Mucosa of descending colon (tissue), 3 donors: ENCODE measurements at regions not wholly inside any gene's neighbourhood (a gene's known extent, or its start where the extent isn't known, plus 50 kb on each side); places are given as distances from the start of the nearest gene placed in this dataset.

Source experiments
- ATAC-seq: fragments of 200-7000 bp; cut with Tn5 transposase; one replicate; pipeline ENCODE4 v1.9.1; 2020; ENCODE audit warnings: mild to moderate bottlenecking, moderate library complexity
- DNase-seq, 3 donors: peaks; one replicate each; pipeline ENCODE4 v3.0.0-alpha.2; 2020
- H3K36me3 ChIP-seq: fragments of 200-600 bp; one replicate; pipeline ENCODE4 v1.8.0; 2021; ENCODE audit warnings: low read depth, mild to moderate bottlenecking
- H3K4me1 ChIP-seq: fragments of 200-600 bp; one replicate; pipeline ENCODE4 v1.8.0; 2021; ENCODE audit warnings: low read depth, mild to moderate bottlenecking
- H3K4me3 ChIP-seq: fragments of 200-600 bp; one replicate; pipeline ENCODE4 v1.8.0; 2021; ENCODE audit warnings: mild to moderate bottlenecking
- H3K9me3 ChIP-seq: fragments of 200-600 bp; one replicate; pipeline ENCODE4 v1.8.0; 2021; ENCODE audit warnings: mild to moderate bottlenecking
- CTCF ChIP-seq: fragments of 200-600 bp; IDR thresholded peaks from one replicate; pipeline ENCODE4 v1.8.0; 2022; ENCODE audit warnings: antibody characterized with exemption, mild to moderate bottlenecking
- intact Hi-C, 2 donors: fragments of 100-400 bp; cut with DNase I in 1 of 2; cut with micrococcal nuclease in 1 of 2; formaldehyde crosslinking; loops; one replicate each; pipeline versions ENCODE4 v1.11.0 to v1.11.1; 2022; cut with DNase I, micrococcal nuclease
- donor health status: DM: no; HTN: no; CAD: no; lungs with moderate emphysema.
- donor health status: DM: no; HTN: no; CAD: no.
- donor health status: DM: no; HTN: yes; CAD: no.

DNA sequence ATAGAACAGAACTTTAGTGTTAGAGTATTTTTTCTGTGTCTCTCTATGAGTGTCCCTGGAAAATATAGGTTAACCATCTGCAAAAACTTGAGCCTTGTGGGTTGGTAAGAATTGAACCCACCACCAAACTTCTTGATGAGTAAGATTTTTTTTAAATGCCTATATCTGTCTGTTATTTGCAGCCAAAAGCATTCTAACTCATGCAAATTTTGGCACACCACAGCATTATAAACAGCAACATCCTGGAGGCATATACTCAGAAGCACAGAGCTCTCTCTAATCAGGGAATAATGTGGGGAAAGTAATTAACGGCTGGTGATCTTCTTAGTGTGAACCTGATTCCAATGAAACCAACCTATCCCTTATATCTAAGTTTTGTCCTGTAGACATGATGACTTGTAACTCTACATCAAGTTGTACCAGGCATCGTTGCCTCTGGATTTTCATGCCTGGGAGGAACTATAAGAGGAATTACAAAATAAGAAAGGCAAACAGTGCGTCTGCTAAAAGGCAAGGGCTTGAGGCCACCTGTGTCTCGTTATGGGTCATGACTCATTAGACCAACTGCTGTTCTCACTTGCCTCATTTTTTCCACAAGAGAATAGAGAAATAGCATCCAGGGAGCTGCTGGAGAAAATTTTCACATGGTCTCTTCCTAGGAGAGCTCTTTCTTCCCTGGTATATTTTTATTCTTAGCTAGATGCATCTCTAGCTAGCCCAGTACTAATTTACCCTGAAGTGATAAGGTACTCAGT lies 202.4 kb downstream of the CHIC2 start:
- no peak overlapping the region for H3K4me3 ChIP-seq
- DNase-seq (no peak), ATAC-seq (peak; percentile 31)
- no peaks in the 10 kb centered on the region for H3K9me3 ChIP-seq
- intact Hi-C loops, result no loop called here
- no peak for TF ChIP-seq CTCF
- no peaks in the 10 kb centered on the region for H3K4me1 ChIP-seq
- H3K36me3 ChIP-seq, result no peaks in the 10 kb centered on the region

GRCh38 chr4:53859305-53859704 lies 205.1 kb downstream of the CHIC2 start:
- TF ChIP-seq CTCF, result no peak
- intact Hi-C loops, result no loop called here
- H3K4me3 ChIP-seq, result no peak overlapping the region
- DNase-seq (no peak), ATAC-seq (no peak)
- H3K4me1 ChIP-seq, result no peaks in the 10 kb centered on the region
- H3K36me3 ChIP-seq, result no peaks in the 10 kb centered on the region
- H3K9me3 ChIP-seq, result no peaks in the 10 kb centered on the region

DNA sequence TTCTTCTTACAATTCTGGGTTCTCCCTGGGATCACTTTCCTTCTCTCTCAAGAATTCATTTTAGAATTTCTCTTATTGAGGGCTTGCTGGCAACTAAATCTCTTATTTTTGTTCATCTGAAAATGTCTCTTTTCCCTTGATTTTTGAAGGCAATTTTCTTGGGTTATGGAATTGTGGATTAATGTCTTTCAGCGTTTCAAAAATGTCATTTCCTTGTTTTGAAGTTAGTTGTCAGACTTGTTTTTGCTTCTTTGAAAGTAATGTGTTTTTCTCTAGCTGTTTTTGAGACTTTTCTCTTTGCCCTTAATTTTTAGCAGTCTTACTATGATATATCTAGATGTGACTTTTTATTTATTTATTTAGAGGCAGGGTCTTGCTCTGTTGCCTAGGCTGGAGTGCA lies 205.7 kb downstream of the CHIC2 start:
- no peak for DNase-seq
- Histone ChIP-seq H3K4me1 (no peaks in the 10 kb centered on the region), H3K9me3 (no peaks in the 10 kb centered on the region), H3K4me3 (no peak overlapping the region), H3K36me3 (no peaks in the 10 kb centered on the region)
- no peak for ATAC-seq
- intact Hi-C loops, result no loop called here
- TF ChIP-seq CTCF, result no peak

GRCh38 chr4:53855581-53856250 lies 208.7 kb downstream of the CHIC2 start:
- H3K9me3 ChIP-seq, result no peaks in the 10 kb centered on the region
- no peak for TF ChIP-seq CTCF
- DNase-seq (no peak), ATAC-seq (peak; percentile 31)
- H3K4me3 ChIP-seq, result no peak overlapping the region
- intact Hi-C loops, result no loop called here
- H3K36me3 ChIP-seq, result no peaks in the 10 kb centered on the region
- H3K4me1 ChIP-seq, result no peaks in the 10 kb centered on the region

DNA sequence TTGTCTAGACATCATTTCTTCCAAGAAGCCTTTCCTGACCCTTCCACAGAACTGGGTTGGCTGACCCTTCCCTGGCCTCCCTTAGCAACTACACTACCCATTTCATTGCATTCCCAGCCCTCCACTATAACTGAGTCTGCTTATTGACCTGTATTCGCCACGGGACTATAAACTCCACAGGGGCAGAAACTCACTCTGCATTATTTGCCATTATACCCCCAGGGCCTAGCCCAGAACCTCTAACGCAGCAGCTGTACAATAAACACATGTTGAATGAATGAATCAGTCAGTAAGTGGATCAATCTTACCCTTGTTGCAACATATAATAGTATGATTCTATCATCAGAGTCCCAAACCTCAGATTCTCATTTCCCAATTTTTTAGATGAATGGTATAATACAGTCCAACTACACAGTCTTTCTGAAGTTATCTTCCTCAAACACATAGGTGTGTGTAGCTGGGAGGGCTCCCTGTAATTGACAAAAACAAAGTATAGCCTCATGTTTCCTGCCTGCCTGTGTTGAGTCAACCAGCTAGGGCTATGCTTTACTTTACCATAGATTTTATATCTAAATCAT lies 209.3 kb downstream of the CHIC2 start:
- Histone ChIP-seq H3K4me3 (no peak overlapping the region), H3K36me3 (no peaks in the 10 kb centered on the region), H3K9me3 (no peaks in the 10 kb centered on the region), H3K4me1 (no peaks in the 10 kb centered on the region)
- intact Hi-C loops, result no loop called here
- TF ChIP-seq CTCF, result no peak
- DNase-seq (no peak), ATAC-seq (no peak)
